Stimulated activated CD8-positive, alpha-beta memory T cell treated with anti-CD3 and anti-CD28 coated beads, Interleukin-7, amount 100 ng/mL, for 24 hours (primary cell): ENCODE measurements at regions not wholly inside any gene's neighbourhood (a gene's known extent, or its start where the extent isn't known, plus 50 kb on each side); places are given as distances from the start of the nearest gene placed in this dataset.
"Not testable (repeated sequence)": the region's sequence is repeated elsewhere in the genome, so short reads cannot be mapped to it uniquely, and the experiment has no call there.

Experiments
- DNase-seq: peaks from one replicate; pipeline ENCODE4 v3.0.0-alpha.2; 2020; ENCODE audit warnings: low read depth

GRCh38 chr17:26936645-26937044 lies 357.3 kb upstream of the WSB1 start:
- DNase-seq: not testable (repeated sequence)

DNA sequence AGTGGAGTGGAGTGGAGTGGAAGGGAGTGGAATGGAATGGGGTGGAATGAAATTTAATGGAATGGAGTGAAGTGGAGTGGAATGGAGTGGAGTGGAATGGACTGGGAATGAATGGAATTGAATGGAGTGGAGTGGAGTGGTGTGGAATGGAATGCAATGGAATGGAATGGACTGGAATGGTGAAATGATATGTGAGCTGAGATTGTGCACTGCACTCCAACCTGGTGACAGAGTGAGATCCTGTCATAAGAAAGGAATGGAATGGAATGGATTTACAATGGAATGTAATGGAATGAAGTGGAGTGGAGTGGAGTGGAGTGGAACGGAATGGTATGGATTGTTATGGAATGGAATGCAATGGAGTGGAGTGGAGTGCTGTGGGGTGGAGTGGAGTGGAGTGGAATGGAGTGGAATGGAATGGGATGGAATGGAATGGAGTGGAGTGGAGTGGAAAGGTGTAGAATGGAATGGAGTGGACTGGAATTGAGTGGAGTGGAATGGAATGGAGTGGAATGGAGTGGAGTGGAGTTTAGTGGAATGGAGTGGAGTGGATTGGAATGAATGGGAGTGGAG lies 356.1 kb upstream of the WSB1 start:
- DNase-seq: not testable (repeated sequence)

- DNase-seq: not testable (repeated sequence)
Observed at GRCh38 chr17:26939755-26940154, 354.2 kb upstream of the WSB1 start.

DNA sequence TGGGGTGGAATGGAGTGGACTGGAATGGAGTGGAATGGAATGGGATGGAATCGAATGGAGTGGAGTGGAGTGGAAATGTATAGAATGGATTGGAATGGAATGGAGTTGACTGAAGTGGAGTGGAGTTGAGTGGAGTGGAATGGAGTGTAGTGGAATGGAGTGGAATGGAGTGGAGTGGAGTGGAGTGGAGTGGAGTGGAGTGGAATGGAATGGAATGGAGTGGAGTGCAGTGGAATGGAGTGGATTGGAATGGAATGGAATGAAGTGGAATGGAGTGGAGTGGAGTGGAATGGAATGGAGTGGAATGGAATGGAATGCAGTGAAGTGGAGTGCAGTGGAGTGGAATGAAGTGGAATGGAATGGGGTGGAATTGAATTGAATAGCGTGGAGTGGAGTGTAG lies 353.3 kb upstream of the WSB1 start:
- not testable (repeated sequence) for DNase-seq

DNA sequence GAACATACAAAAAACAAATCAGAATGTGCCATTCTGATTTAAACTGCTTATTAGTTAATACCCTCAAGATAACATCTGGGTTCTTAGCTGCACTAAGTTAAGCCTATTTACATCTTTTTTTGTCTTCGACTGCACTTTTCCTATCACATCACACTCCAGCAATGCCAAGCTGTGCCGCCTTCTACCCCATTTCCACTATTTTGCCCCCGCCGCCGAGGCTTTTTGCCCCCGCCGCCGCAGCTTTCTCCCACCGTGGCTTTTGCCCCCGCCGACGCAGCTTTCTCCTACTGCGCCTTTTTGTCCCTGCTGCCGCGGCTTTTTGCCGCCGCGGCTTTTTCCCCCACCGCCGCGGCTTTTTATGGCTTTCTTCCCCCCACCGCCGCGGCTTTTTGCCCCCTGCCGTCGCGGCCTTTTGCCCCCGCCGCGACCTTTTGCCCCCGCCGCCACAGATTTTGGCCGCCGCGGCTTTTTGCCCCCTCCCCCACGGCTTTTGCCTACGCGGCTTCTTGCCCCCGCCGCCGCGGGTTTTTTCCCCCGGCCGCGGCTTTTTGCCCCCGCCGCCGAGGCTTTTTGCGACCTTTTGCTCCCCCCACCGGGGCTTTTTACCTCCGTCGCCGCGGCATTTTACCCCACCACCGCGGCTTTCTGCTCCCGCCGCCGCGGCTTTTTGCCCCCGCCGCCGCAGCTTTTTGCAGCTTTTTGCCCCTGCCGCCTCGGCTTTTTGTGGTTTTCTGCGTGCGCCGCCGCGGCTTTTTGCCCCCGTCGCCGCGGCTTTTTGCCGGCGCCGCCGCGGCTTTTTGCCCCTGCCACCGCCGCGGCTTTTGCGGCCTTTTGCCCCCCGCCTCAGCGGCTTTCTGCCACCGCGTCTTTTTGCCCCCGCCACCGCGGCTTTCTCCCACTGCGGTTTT lies 331.4 kb upstream of the WSB1 start:
- DNase-seq: no peak

- DNase-seq: no peak
Observed at GRCh38 chr17:26963163-26963503, 330.8 kb upstream of the WSB1 start.

- DNase-seq: not testable (repeated sequence)
Observed at GRCh38 chr17:26965898-26966624, 327.9 kb upstream of the WSB1 start.

DNA sequence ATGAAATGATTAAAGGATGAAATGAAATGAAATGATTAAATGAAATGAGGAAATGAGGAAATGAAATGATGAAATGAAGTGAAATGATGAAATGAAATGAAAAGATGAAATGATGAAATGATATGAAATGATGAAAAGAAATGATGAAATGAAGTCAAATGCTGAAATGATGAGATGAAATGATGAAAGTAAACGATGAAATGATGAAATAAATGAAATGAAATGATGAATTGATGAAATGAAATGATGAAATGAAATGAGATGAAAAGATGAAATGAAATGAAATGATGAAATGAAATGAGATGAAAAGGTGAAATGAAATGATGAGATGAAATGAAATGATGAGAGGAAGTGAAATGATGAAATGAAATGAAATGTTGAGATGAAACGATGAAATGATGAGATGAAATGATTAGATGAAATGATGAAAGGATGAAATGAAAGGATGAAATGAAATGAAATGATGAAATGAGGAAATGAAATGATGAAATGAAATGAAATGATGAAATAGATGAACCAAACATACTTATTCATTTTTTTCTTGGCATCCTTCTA lies 327.2 kb upstream of the WSB1 start:
- DNase-seq: not testable (repeated sequence)

GRCh38 chr17:26981845-26982425 lies 312.0 kb upstream of the WSB1 start:
- DNase-seq: not testable (repeated sequence)

DNA sequence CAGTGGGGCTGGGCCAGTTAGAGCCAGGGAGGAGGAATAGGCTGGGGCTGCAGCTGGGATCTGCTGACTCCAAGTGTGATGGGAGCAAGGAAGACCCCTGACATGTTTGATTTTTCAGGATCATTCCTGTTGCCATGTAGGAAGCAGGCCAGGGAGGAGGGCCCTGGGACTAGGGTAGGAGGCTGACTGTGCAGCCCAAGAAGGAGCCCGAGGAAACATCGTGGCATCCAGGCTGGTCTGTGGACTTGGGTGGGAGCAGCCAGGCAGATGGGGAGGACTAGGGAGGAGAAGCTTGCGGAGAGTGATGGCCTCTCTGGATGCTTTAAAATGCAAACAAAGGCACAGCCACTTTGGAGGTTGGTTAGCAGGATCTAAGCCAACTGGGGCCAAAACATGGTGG lies 311.4 kb upstream of the WSB1 start:
- not testable (repeated sequence) for DNase-seq

DNA sequence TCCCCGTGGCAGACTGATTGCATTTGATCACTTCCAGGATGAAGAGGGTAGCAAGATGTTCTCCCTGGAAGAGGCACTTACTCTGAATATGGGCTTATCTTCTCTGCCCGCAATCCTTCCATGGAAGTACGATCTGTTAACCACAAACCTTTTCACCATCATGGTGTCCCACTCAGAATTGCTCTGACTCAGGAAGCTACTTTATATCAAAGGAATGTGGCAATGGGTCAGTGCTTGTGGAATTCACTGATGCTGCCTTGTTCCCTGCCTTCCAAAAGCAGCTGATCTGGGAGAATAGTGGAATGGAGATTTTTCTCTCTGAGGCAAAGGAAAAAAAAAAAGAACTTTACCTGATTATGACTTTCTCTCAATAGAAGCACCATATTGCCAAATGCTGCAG lies 306.1 kb upstream of the WSB1 start:
- not testable (repeated sequence) for DNase-seq

DNA sequence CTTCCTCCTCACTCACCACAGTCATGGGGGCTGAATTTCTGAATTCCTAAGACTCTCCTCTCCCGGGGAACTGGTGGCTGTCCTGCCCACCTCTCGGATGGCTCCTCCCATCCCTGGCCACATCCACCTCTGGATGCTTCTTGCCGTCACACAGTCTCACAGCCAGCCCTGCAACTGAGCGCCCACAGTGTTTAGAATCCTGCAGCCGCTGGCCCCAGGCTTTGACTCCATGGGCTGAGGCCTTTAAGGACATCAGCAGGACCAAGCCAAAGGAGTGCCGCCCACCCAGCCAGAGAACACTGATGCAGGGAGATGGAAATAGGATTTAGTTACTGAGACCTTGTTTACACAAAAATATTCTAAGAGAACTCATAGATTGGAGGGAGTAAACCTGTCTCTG lies 299.3 kb upstream of the WSB1 start:
- not testable (repeated sequence) for DNase-seq

- not testable (repeated sequence) for DNase-seq
Observed at GRCh38 chr17:26996146-26996916, 297.6 kb upstream of the WSB1 start.

DNA sequence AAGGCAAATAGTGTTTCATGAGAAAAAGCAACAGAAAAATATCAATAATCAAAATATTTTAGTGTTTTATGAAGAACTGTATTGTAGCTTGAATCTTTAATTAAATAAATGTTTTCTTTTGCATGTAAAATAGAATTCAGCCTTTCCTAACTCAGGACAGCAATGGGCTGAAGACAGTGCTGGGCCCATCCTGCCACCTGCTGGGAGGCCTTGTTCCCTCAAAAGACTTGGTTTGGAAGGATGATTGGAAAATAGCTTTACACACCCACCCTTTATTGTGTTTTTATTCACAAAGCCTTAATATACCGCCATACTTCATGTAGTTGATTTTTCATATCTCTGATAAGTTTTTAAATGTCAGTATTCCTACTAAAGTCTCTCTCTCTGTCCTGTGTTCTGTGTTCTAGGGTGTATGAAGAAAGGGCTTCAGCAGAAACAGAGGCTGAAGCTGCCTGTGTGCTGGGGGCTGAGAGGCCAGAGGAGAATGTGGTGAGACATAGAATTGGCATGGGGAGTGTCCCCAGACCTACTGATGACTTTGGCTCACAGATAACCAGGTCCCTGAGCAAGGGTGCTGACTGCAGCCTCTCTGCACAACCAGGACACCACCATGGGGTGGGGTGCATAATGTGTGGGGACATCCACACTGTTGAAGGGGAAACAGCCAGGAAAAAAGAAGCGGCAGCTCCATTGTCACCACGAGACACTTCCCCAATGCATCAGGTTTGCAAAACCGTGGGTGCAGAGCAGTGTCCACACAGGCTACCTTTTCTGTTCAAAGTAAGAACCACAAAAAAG lies 286.0 kb upstream of the WSB1 start:
- not testable (repeated sequence) for DNase-seq

DNA sequence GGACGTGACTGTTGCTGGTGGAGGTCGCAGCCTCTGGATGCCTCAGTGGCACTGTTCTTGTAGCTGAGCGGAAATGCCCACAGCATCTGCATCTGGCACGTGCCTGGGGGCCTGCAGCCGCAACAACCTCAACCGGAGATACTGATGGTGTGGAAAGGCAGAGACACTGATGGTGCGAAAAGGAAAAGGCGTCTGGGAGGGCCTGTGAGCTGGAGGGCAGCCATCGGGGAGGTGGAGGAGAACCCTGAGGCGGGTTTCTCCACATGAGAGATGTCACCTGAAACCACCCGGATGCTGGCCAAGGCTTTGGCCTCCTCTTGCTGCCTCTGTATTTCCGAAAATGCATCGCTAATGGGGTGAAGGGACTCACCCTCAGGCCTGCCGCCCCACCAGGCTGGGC lies 284.8 kb upstream of the WSB1 start:
- DNase-seq: no peak

GRCh38 chr17:27010138-27010537 lies 283.8 kb upstream of the WSB1 start:
- not testable (repeated sequence) for DNase-seq

GRCh38 chr17:27030552-27030951 lies 263.4 kb upstream of the WSB1 start:
- DNase-seq: not testable (repeated sequence)

GRCh38 chr17:27038676-27039075 lies 255.2 kb upstream of the WSB1 start:
- no peak for DNase-seq

DNA sequence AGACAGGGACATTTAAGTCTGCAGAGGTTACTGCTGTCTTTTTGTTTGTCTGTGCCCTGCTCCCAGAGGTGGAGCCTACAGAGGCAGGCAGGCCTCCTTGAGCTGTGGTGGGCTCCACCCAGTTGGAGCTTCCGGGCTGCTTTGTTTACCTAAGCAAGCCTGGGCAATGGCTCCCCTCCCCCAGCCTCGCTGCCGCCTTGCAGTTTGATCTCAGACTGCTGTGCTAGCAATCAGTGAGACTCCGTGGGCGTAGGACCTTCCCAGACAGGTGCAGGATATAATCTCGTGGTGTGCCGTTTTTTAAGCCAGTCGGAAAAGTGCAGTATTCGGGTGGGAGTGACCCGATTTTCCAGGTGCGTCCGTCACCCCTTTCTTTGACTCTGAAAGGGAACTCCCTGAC lies 248.9 kb upstream of the WSB1 start:
- not testable (repeated sequence) for DNase-seq

GRCh38 chr17:27049104-27049784 lies 244.7 kb upstream of the WSB1 start:
- DNase-seq: no peak
